HG02623 (cell line): ENCODE measurements at regions not wholly inside any gene's neighbourhood (a gene's known extent, or its start where the extent isn't known, plus 50 kb on each side); places are given as distances from the start of the nearest gene placed in this dataset.
"Not testable (repeated sequence)": the region's sequence is repeated elsewhere in the genome, so short reads cannot be mapped to it uniquely, and the experiment has no call there.

Experiments
- ATAC-seq: cut with Tn5 transposase; IDR thresholded peaks from one replicate; pipeline ENCODE4 v1.9.1; 2021; ENCODE audit warnings: moderate library complexity; ENCODE audit not compliant: unreplicated experiment

DNA sequence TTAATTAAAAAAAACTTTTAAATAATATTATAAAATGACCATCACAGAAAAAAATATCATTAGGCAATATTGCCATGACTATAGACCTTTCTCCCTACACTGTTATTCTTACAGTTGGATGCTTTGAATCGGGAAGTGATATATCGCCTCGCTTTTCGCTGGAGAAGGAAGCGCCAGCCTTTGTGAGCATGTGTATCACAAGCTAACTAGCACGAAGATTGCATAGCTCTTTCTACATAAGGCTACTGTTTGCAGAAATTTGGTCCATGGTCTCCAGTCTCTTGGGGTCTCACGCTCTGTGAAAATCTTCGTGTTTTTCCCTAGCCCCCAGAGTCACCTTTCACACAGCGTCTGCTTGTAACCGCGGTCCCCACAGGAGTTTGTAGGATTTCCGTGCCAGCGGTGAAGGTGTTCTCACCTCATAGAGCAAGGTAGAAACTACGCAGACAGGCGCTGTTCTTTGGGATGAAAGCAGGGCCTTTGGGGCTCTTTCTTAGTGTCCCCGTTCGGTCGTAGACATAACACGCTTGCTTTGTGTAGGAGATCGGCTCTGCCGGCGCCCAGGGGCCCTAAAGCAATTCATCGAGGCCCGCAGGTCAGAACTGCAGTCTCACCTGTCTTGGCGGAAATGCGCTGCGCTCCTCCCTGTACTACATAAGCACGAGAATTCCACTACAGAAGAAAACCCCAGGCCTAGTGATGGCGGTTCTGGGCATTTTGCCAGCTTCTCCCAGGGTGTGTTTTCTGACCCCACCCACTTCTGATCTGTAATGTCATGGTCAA, 214.5 kb upstream of the NOTCH2NLA start:
- ATAC-seq, result not testable (repeated sequence)

DNA sequence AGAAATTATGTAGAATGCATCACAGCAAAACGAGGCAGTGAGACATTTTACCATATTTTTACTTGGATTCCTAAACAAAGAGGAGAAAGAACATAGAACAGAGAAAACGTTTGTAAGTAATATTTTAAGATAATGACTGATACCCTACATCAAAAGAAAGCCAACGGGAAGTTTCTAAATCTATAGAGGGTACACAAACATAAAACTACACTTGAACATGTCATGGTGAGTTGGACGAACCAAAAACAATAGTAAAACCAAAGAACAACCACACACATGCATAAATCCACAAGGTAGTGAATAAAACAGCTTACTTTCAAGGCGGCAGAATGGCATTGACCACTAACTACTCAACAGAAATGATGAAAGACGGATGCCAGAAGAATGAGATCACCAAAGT, 209.7 kb upstream of the NOTCH2NLA start:
- ATAC-seq, result not testable (repeated sequence)

GRCh38 chr1:146416642-146417041, 187.8 kb upstream of the NOTCH2NLA start:
- not testable (repeated sequence) for ATAC-seq

DNA sequence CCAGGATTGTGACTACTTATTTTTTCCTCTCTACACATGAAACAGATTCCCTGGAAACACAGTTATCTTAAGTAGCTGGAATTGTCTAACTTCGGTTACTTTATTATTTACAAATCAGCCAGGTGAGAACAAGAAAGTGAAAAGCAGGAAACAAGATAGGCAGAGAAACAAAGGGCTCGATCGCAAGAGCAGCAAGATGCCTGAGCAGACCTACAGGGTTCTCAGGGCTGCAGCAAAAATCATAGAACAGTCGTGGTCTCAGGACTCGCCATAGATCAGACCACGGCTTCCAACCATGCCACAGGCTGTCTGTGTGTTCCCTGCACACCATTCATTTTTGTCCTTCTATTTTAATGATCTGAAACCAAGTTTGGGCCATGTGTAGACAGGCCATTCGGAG, 186.2 kb upstream of the NOTCH2NLA start:
- not testable (repeated sequence) for ATAC-seq

GRCh38 chr1:146413911-146414310, 185.1 kb upstream of the NOTCH2NLA start:
- not testable (repeated sequence) for ATAC-seq

GRCh38 chr1:146411923-146412322, 183.1 kb upstream of the NOTCH2NLA start:
- ATAC-seq, result not testable (repeated sequence)

DNA sequence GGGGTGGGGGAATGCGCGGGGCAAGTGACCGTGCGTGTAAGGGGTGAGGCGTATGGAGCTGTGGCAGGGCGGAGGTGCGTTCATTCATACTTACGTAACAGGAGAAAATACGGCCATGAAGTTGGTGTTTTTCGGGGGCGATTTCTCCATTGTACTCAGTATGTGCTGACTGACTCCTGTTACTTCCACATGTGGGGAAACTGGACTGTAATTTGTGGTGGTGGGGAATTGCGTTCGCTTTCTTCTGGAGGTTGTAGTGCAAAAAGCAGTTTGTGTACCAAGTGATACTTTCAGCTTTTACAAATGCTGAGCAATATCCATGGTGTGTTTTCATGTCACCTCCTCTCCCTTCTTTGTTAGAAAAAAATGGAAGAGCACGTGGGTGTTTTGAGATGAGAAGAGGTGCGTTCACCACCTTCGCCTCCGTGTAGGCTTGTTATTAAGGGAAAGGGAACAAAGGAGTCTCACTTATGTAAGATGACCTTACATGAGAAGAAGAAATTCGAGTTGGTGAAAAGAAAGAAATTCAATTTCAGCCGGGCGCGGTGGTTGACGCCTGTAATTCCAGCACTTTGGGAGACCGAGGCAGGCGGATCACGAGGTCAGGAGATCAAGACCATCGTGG, 181.1 kb upstream of the NOTCH2NLA start:
- ATAC-seq, result not testable (repeated sequence)

- not testable (repeated sequence) for ATAC-seq
Measured at GRCh38 chr1:146409116-146409801, 180.4 kb upstream of the NOTCH2NLA start.

DNA sequence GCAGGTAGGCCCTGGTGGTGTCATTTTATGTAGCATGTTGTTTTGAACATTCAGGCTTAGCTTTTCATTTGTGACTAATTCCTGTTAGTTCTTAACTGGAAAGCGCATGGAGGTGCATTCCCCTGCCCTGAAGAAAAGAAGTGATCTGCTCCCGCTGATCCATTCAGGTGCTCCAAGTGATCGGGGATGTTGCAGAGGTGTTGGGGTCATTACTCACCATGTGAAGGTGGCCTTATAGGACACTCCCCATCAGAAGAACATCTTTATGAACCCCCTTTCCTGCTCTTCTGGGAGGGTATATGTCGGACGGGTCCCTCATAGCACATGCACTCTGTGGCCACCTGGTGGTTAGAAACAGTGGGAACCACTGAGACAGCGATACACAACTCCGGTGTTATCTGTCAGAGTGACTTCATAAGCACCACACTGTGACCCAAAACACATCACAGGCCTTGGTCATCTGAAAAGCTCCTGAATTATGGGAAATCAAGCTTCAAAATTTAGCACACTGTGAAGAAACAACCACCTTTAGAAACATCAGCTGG, 172.5 kb upstream of the NOTCH2NLA start:
- ATAC-seq, result not testable (repeated sequence)

DNA sequence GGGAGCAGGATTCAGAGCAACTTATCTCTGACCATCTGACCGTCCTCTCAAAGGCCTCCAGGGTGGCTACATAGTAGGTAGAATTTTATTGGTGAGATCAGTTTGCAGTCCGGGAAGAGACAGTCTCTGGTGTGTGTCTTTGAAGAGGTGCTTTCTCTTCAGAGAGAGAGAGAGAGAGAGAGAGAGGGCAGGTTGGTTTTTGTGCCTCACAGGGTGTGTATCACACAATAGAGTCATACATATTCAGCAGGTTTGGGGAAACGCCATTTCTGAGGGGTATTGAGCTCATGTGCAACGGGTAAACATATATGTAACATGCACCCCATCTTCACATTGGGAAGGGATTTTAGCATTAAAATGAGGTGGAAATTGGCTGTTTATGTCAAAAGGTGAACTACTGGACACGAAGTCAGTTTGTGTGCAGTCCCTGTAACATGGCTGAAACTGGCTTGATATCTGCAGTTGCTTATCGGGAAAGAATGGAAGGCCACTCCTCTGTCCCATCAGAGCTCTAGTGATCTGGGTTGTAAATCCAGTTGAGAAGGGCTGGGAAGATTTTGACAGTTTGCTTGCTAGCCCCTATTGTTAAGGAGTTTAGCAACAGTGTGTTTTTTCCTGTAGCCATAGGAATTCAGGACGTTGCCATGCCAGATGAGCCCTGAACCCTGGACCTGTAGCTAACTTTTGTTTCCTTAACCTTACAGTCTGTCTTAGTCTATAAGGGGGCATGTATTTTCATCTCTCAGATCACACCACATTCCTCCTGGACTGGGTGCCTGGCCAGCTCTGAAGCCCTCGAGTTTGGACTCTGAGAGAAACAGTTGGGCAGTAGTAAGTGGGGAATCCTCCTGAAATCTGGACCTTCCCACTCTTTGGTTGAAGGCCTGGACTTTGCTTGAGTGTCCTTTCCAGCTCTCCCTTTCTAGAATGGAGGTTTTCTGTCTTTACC, 171.6 kb upstream of the NOTCH2NLA start:
- ATAC-seq, result not testable (repeated sequence)

GRCh38 chr1:146399225-146399624, 170.4 kb upstream of the NOTCH2NLA start:
- ATAC-seq, result not testable (repeated sequence)

- not testable (repeated sequence) for ATAC-seq
Measured at GRCh38 chr1:146396801-146397200, 168.0 kb upstream of the NOTCH2NLA start.

DNA sequence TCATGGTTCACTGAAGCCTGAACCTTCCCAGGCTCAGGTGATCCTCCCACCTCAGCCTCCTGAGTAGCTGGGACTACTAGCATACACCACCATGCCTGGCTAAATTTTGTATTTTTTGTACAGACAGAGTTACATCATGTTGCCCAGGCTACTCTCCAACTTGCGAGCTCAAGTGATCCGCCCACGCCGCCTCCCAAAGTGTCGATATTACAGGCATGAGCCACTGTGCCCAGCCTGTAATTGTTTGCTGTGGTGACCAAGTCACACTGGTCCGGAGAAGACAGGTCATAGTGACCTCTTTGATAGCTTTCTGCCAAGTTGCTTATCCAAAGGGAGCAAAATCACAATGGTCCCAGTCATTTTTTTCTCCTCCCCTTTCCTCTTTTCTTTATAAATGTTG, 167.4 kb upstream of the NOTCH2NLA start:
- not testable (repeated sequence) for ATAC-seq

DNA sequence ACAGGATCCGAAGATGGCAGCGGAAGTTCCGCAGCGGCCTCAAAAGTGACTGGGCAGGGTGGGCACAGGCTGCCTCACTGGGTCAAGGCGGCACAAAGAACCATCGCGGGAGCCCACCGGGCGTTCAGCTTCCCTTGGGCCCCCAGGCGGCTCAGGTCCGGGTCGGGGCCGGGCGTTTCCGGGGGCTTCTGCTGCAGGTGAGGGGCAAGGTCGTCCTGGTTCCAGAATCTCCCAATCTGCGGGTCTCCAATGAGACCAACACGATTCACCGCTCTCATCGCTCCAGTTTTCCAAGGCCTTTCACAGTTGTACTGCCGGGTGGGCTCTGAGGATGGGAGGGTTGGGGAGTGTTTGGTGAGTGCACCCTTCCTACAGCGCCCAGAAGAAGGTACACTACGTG, 165.0 kb upstream of the NOTCH2NLA start:
- ATAC-seq, result not testable (repeated sequence)

DNA sequence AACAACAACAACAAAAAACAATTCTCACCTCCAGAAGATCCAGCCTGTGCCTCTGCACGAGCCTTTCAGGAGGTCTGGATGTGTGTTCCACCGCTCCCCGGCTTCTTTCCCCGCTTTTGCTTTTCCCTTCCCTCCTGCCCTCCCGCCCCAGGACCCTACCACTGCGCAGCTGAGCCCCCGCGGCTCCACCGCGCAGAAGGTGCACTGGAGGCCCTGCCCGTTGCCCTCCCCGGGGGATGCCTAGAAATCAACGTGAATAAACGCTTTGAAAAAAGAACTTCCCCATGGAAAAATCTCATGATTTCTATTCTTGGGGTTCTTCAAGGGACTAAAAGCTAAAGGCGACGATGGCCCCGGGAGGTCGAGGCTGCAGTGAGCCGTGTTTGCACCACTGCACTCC, 164.3 kb upstream of the NOTCH2NLA start:
- ATAC-seq, result not testable (repeated sequence)

GRCh38 chr1:146389178-146389577, 160.4 kb upstream of the NOTCH2NLA start:
- ATAC-seq, result not testable (repeated sequence)

GRCh38 chr1:146387750-146388469, 159.1 kb upstream of the NOTCH2NLA start:
- ATAC-seq, result not testable (repeated sequence)

DNA sequence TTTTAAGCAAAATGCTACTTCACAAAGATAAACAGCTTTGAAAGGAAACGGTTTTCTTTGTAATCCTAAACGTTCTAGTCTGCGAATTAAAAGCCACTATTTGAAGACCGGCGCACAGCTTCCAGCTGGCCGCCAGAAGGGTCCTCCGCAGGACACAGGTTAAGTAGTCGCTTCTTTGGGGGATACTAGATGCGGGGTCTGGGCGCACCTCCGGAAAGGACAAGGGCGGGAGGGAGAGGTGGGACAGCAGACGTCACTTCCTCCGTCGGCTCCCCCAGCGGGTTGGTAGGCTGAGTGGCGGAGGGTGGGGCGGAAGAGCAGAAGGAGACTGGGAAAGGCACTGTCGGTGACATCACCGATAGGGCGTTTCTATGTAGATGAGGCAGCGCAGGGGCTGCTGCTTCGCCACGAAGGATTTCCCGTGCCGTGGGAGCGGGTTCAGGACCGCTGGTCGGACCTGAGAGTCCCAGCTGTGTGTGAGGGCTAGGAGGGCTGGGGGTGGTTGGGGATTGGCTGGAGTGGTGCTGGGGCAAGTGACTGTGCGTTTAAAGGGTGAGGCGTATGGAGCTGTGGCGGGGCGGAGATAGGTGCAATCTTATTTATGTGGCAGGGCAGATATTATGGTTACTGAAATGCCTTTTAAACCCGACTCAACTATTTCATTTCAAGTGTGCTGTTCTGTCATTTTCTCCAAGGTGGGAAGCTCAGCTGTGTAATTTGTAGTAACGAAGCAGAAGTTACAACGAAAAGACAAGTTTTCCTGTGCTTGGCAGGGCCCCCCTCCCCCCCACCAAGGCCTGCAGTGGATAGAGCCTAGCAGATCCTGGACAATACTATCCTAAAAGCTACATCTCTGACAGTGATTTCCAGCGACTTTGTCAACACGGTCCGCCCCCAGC, 158.3 kb upstream of the NOTCH2NLA start:
- ATAC-seq, result peak; percentile 93

DNA sequence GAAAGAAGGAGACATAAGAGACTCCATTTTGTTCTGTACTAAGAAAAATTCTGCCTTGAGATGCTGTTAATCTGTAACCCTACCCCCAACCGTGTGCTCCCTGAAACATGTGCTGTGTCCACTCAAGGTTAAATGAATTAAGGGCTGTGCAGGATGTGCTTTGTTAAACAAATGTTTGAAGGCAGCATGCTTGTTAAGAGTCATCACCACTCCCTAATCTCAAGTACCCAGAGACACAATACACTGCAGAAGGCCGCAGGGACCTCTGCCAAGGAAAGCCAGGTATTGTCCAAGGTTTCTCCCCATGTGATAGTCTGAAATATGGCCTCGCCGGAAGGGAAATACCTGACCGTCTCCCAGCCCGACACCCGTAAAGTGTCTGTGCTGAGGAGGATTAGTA, 152.4 kb upstream of the NOTCH2NLA start:
- not testable (repeated sequence) for ATAC-seq
